Dendritic cell treated with granulocyte-macrophage colony-stimulating factor and Interleukin-4, amounts not matched to agents 40 ng/mL and 50 ng/mL, for 4 days (primary cell): ENCODE measurements at regions not wholly inside any gene's neighbourhood (a gene's known extent, or its start where the extent isn't known, plus 50 kb on each side); places are given as distances from the start of the nearest gene placed in this dataset.
"Not testable (repeated sequence)": the region's sequence is repeated elsewhere in the genome, so short reads cannot be mapped to it uniquely, and the experiment has no call there.

Source experiments
- H3K27ac Mint-ChIP-seq: one replicate; pipeline ENCODE4 v1.8.0; 2022; ENCODE audit warnings: mild to moderate bottlenecking, mixed read lengths
- H3K27me3 Mint-ChIP-seq: one replicate; pipeline ENCODE4 v1.8.0; 2022; ENCODE audit warnings: mild to moderate bottlenecking, mixed read lengths
- H3K36me3 Mint-ChIP-seq: one replicate; pipeline ENCODE4 v1.8.0; 2022; ENCODE audit warnings: low read depth, mixed read lengths
- H3K4me1 Mint-ChIP-seq: one replicate; pipeline ENCODE4 v1.8.0; 2022; ENCODE audit warnings: low read depth, mixed read lengths
- H3K4me3 Mint-ChIP-seq: one replicate; pipeline ENCODE4 v1.8.0; 2022; ENCODE audit warnings: mild to moderate bottlenecking, moderate library complexity, mixed read lengths
- H3K9me3 Mint-ChIP-seq: one replicate; pipeline ENCODE4 v1.8.0; 2022; ENCODE audit warnings: mixed read lengths
- intact Hi-C: fragments of 100-400 bp; cut with micrococcal nuclease; formaldehyde crosslinking; loops from one replicate; pipeline ENCODE4 v1.15.0; 2022

DNA sequence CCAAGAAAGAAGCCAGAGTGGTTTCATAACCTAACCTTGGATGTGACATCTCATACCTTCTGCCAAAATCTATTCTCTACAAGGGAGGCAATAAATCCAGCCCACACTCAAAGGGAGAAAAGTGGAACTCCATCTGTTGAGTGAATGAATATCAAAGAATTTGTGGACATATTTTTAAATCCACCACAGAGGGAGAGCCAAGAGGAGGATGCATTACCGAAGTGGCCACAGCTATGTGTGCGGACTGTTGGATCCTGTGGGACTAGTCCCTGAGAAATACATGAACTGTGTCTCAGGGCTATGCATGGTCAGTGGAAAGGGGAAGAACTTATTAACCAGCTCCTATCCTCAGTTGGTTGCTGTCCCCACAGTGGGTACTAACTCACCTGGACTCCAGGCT is 273.9 kb downstream of the NUAK1 start:
- no peak overlapping the region for H3K27ac Mint-ChIP-seq
- peaks cover 14% of the 10 kb centered on the region for H3K9me3 Mint-ChIP-seq
- intact Hi-C loops: no loop called here
- H3K27me3 Mint-ChIP-seq: no peaks in the 10 kb centered on the region
- H3K4me1 Mint-ChIP-seq: no peaks in the 10 kb centered on the region
- H3K36me3 Mint-ChIP-seq: no peaks in the 10 kb centered on the region
- H3K4me3 Mint-ChIP-seq: no peak overlapping the region

DNA sequence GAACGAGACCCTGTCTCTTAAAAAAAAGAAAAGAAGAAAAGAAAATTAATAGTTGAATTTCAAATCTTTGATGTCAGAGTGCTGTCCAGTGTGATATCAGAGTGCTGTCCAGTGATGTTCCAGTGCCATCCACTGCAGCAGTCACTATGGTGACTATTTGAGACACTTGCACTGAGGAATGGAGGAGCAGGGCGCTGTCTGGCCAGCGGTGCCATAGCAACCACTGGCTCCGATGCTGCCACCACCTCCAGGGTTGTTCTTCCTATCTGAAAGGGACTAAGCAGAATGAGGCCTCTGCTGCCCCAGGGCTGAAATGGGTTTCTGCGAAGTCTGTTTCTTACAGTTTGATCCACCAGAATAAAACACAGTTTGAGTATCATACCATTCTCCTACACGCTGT is 272.9 kb downstream of the NUAK1 start:
- H3K27ac Mint-ChIP-seq: no peak overlapping the region
- H3K36me3 Mint-ChIP-seq: no peaks in the 10 kb centered on the region
- no peak overlapping the region for H3K4me3 Mint-ChIP-seq
- peaks cover 24% of the 10 kb centered on the region for H3K9me3 Mint-ChIP-seq
- no peaks in the 10 kb centered on the region for H3K27me3 Mint-ChIP-seq
- no peaks in the 10 kb centered on the region for H3K4me1 Mint-ChIP-seq
- intact Hi-C loops: no loop called here

DNA sequence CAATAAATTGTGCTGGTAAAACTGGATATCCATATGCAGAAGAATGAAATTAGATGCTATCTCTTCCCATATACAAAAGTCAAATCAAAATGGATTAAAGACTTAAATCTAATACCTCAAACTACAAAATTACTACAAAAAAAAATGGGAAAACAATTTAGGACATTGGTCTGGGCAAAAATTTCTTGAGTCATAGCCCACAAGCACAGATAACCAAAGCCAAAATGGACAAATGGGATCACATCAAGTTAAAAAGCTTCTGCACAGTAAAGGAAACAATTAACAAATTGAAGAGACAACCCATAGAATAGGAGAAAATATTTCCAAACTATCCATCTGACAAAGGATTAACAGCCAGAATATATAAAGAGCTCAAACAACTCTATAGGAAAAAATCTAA is 264.6 kb downstream of the NUAK1 start:
- Mint-ChIP-seq H3K27me3 (peaks cover 2% of the 10 kb centered on the region), H3K4me1 (no peaks in the 10 kb centered on the region), H3K36me3 (no peaks in the 10 kb centered on the region), H3K9me3 (peaks cover 18% of the 10 kb centered on the region), H3K4me3 (no peak overlapping the region), H3K27ac (no peak overlapping the region)
- intact Hi-C loops: no loop called here

DNA sequence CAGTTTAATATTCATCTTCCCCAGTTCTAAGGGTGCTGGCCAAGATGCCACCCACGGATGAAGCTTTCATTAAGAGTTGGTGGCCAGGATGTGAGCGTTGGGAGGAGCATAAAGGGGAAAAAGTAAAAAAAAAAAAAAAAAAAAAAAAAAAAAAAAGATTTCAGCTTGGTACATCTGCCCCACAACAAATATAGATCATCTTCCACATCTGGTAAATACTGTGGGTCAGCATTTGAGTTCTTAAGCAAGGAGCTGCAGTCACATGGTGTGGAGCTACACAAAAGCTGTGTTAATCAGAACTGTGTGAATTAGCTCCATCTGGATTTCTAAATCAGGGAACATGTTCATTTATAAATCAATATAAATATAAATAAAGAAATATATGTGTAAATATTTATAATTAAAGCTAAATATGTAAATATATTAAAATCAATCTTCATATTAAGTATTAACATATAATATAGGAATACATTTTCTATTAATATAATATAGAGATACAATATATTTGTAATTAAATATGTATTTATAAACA is 262.3 kb downstream of the NUAK1 start:
- Mint-ChIP-seq H3K9me3 (no peaks in the 10 kb centered on the region), H3K27ac (no peak overlapping the region), H3K4me1 (no peaks in the 10 kb centered on the region), H3K4me3 (no peak overlapping the region), H3K36me3 (no peaks in the 10 kb centered on the region), H3K27me3 (no peaks in the 10 kb centered on the region)
- intact Hi-C loops: no loop called here

DNA sequence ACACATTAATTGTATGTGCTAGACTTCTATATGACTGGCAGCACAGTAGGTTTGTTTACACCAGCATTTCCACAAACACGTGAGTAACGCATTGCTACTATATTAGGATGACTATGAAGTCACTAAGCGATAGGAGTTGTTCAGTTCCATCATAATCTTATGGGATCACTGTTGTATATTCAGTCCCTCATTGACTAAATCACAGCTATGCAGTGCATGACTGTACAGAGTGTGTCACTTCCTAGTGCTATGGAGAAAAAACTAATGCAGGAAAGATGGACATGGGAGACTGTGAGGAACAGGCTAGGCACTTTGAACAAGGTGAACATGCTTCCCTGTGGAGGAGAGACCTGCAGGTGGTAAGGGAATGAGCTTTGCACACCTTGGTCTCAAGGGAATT is 259.8 kb downstream of the NUAK1 start:
- Mint-ChIP-seq H3K4me3 (no peak overlapping the region), H3K9me3 (no peaks in the 10 kb centered on the region), H3K36me3 (no peaks in the 10 kb centered on the region), H3K27me3 (no peaks in the 10 kb centered on the region), H3K27ac (no peak overlapping the region), H3K4me1 (no peaks in the 10 kb centered on the region)
- intact Hi-C loops: no loop called here

DNA sequence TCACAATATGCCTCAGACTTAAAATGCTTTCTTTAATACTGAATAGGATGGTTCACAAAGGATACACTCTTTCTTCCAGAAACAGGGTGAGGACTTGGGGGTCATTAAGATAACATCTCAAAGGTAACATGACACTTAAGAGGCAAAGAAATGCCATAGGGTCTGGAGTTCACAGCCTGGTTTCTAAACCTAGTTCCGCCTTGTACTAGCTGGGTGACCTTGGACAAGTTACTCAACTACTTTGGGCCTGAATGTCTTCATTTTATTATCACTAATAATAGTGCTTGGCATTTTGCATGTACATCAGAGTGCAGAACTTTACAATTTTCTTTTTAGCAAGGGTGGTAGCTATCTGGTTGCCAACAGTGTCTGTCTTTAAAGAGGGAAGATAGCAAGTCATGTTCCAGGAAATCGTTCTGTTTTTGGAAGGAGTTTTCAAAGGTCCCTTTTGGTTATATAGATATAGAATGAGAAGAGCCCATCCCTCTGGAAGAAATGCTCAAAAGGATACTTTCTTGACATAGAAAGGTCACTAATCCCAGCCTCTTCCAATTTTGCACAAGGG is 257.8 kb downstream of the NUAK1 start:
- H3K4me1 Mint-ChIP-seq: no peaks in the 10 kb centered on the region
- H3K9me3 Mint-ChIP-seq: peaks cover 6% of the 10 kb centered on the region
- no peak overlapping the region for H3K27ac Mint-ChIP-seq
- intact Hi-C loops: no loop called here
- H3K36me3 Mint-ChIP-seq: no peaks in the 10 kb centered on the region
- H3K4me3 Mint-ChIP-seq: no peak overlapping the region
- no peaks in the 10 kb centered on the region for H3K27me3 Mint-ChIP-seq

DNA sequence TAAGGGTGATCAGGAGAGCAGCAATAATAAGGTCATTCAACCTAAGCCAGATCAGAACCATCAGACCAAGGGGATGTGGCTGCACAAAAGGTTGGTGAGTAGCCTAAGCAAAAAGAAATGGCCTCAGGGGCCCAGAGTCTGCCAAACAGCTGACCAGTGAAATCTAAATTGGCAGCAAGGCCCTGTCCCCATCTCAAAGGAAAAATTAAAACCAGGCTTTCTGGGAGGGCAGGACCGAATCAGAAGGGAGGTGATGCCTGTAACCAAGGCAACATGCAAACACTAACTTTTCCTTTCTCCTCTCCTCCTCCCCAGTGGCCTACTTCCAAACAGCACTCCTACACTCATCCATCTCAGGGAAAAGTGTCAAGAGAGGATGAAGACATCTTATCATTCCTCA is 256.4 kb downstream of the NUAK1 start:
- H3K27ac Mint-ChIP-seq: no peak overlapping the region
- intact Hi-C loops: no loop called here
- H3K36me3 Mint-ChIP-seq: no peaks in the 10 kb centered on the region
- no peak overlapping the region for H3K4me3 Mint-ChIP-seq
- no peaks in the 10 kb centered on the region for H3K27me3 Mint-ChIP-seq
- no peaks in the 10 kb centered on the region for H3K4me1 Mint-ChIP-seq
- peaks cover 6% of the 10 kb centered on the region for H3K9me3 Mint-ChIP-seq

DNA sequence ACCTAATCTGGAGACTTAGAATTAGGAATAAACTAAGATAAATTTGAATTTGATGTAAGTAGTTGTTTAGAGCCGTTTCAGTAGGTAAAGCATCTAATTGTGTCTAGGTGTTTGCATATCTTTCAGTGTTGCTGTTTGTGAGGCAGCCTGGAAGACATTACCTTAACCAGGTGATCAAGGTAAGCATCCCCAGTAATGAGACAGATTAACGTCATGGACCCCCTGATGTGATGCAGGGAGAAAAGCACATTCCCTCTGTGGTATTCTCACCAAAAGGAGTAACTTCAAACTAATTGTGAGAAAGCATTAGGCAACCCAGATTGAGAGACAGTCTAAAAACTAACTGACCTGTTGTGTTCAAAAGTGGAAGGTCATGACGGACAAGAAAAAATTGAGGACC is 251.6 kb downstream of the NUAK1 start:
- peaks cover 6% of the 10 kb centered on the region for H3K9me3 Mint-ChIP-seq
- no peaks in the 10 kb centered on the region for H3K27me3 Mint-ChIP-seq
- no peak overlapping the region for H3K4me3 Mint-ChIP-seq
- H3K4me1 Mint-ChIP-seq: no peaks in the 10 kb centered on the region
- no peaks in the 10 kb centered on the region for H3K36me3 Mint-ChIP-seq
- H3K27ac Mint-ChIP-seq: no peak overlapping the region
- intact Hi-C loops: no loop called here

DNA sequence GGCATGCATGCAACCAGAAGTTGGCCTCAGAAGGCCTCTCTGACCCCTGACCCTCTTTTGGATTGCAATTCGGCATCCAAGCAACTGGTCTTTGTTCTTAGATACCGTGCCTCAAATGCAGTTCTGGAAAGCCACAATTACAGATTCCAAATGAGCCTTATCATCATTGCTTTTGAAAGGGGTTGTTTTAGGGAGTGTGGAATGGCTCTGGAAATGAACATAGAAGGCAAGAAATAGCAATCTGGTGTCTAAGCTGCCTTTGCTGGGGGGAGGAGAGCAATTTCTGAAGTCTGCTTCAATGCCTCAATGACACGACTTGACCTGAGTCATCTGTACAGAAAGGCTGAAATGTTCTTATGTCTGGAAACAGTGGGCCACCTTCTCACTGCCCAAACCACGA is 250.1 kb downstream of the NUAK1 start:
- intact Hi-C loops: no loop called here
- Mint-ChIP-seq H3K27me3 (no peaks in the 10 kb centered on the region), H3K36me3 (no peaks in the 10 kb centered on the region), H3K4me1 (no peaks in the 10 kb centered on the region), H3K4me3 (no peak overlapping the region), H3K27ac (no peak overlapping the region), H3K9me3 (peaks cover 6% of the 10 kb centered on the region)

DNA sequence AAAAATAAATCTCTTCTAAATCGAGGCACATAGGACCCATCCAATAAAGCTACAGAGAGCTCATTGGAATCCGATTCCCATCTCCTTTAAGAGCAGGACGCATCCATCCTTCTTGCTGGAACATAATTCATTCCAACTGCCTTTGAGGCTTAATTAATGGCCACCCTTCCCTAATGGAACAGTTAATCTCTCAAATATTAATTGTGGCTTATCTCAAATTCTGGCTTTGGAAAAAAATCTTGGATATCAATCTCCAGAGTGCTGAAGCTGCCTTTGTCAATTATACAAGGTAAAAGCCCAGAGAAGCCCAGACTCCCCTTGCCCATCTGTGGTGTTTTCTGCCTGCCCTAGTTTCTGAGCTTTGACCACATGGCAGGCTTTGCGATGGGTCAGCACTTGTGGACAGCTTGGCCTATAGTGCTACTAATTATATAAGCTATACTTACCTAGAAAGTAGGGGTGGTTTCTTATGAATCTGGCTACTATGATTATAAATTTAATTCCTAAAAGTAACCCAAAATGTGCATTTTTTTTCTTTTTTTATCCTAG is 246.3 kb downstream of the NUAK1 start:
- intact Hi-C loops: no loop called here
- Mint-ChIP-seq H3K9me3 (no peaks in the 10 kb centered on the region), H3K36me3 (no peaks in the 10 kb centered on the region), H3K27ac (no peak overlapping the region), H3K4me1 (no peaks in the 10 kb centered on the region), H3K27me3 (no peaks in the 10 kb centered on the region), H3K4me3 (no peak overlapping the region)

DNA sequence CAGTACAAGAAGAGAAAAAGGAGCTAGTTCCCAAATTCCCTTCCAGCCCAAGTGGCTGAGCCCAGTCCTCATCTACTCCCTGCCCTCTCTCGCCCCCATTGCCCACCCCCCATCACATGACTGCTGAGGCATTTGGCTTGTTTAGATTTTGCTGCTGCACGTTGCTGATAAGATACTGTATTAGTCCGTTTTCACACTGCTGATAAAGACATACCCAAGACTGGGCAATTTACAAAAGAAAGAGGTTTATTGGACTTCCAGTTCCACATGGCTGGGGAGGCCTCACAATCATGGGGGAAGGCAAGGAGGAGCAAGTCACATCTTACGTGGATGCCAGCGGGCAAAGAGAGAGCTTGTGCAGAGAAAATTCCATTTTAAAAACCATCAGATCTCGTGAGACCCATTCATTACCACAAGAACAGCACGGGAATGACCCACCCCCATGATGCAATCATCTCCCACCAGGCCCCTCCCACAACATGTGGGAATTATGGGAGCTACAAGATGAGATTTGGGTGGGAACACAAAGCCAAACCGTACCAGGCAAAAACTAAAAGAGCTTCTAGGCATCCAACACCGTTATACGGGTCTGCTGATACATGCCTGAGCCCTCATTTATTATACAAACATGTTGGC is 243.4 kb downstream of the NUAK1 start:
- H3K27ac Mint-ChIP-seq, H3K4me1 Mint-ChIP-seq, H3K27me3 Mint-ChIP-seq, intact Hi-C loops, H3K36me3 Mint-ChIP-seq, H3K4me3 Mint-ChIP-seq, H3K9me3 Mint-ChIP-seq: not testable (repeated sequence)

DNA sequence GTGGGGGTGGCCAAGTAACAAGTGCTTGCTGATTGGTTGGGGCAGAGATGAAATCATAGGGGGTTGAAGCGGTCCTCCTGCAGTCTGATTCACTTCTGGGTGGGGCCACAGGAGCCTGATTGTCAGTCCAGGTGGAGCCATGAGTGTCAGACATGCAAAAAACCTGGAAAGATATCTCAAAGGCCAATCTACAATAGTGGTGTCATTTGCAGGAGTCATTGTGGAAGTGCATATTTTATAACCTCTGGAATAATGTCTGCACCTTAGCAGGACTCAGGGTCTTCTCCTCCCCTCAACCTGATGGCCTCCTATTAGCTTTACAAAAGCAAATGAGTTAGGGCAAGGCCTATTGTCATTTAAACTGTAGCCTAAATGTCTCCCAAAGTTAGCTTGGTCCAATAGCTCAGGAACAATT is 241.4 kb downstream of the NUAK1 start:
- Mint-ChIP-seq H3K9me3 (no peaks in the 10 kb centered on the region), H3K4me3 (no peak overlapping the region), H3K27ac (no peak overlapping the region), H3K36me3 (no peaks in the 10 kb centered on the region), H3K27me3 (no peaks in the 10 kb centered on the region), H3K4me1 (no peaks in the 10 kb centered on the region)
- intact Hi-C loops: no loop called here

DNA sequence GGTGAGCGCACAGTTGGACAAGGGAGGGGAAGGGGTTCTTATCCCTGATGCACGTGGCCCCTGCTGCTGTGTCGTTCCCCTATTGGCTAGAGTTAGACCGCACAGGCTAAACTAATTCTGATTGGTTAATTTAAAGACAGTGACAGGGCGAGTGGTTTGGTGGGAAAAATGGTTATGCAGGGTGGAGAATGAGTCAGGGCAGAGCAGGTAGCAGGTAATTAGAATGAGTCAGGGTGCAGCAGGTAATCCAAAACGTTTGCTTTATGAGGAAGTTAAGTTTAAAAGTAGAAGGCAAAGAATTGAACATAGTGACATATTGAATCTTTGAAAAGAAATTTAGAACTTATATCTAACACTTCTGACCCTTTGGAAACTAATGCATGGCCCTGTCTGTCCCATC is 240.5 kb downstream of the NUAK1 start:
- intact Hi-C loops, H3K27me3 Mint-ChIP-seq, H3K9me3 Mint-ChIP-seq, H3K36me3 Mint-ChIP-seq, H3K4me1 Mint-ChIP-seq, H3K27ac Mint-ChIP-seq, H3K4me3 Mint-ChIP-seq: not testable (repeated sequence)

DNA sequence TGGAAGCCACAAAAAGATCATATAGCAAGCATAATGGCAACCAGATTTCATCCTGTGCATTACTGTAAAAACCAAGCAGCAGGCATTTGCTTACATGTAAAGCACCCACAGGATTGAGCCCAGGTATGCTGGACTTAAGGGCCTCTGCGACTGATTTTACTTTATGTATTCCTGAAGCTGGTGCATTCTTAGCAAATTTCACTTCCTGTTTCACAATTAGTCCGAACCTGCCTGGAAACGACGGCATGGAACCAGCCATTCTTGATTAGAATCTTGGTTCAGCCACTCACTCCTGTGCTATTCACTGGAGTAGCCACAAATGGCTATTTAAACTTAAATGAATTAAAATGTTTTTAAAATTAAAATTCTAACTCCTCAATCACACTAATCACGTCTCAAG is 239.2 kb downstream of the NUAK1 start:
- H3K27ac Mint-ChIP-seq: no peak overlapping the region
- no peaks in the 10 kb centered on the region for H3K4me1 Mint-ChIP-seq
- H3K4me3 Mint-ChIP-seq: no peak overlapping the region
- intact Hi-C loops: no loop called here
- H3K9me3 Mint-ChIP-seq: no peaks in the 10 kb centered on the region
- H3K36me3 Mint-ChIP-seq: no peaks in the 10 kb centered on the region
- no peaks in the 10 kb centered on the region for H3K27me3 Mint-ChIP-seq

DNA sequence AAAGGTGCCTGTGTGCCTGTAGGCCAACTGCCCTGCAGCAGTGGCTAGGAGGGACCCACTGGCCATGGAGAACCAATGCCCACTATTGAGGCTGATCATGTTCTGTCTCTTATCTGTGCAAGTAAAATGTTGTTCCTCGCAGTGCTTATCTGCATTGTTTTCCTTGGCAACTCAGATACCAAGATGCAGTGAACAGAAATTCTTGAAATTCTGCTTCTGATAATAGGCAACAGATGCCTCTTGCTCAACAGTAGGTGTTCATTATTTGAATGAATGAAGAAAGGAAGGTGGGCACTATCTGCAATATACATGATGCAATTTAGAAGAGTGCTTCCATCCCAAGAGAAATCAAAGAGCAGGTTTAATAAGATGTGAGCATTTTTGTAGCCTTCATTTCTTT is 232.2 kb downstream of the NUAK1 start:
- H3K27me3 Mint-ChIP-seq: peaks cover 2% of the 10 kb centered on the region
- H3K4me3 Mint-ChIP-seq: no peak overlapping the region
- no peaks in the 10 kb centered on the region for H3K36me3 Mint-ChIP-seq
- intact Hi-C loops: no loop called here
- no peaks in the 10 kb centered on the region for H3K4me1 Mint-ChIP-seq
- H3K9me3 Mint-ChIP-seq: no peaks in the 10 kb centered on the region
- H3K27ac Mint-ChIP-seq: no peak overlapping the region
